ENCODE measurements at regions not wholly inside any gene's neighbourhood (a gene's known extent, or its start where the extent isn't known, plus 50 kb on each side); places are given as distances from the start of the nearest gene placed in this dataset.
"Not testable (repeated sequence)": the region's sequence is repeated elsewhere in the genome, so short reads cannot be mapped to it uniquely, and the experiment has no call there.

GRCh38 chrX:96551322-96551872 is 133.2 kb upstream of the DIAPH2 start:
- H3K4me3 ChIP-seq: no peak overlapping the region
- no peaks in the 10 kb centered on the region for H3K9me2 ChIP-seq (ENCODE audit: insufficient read depth)
- H3K4me2 ChIP-seq: no peak overlapping the region
- no peak overlapping the region for H2AFZ ChIP-seq
- no peak overlapping the region for H3K27ac ChIP-seq
- H3K27me3 ChIP-seq (ENCODE audit: insufficient read depth, low read depth): no peaks in the 10 kb centered on the region
- TF ChIP-seq EZH2 (IDR thresholded peaks at IDR 0.05; ENCODE audit: low read depth) (no peak), CTCF (conservative IDR thresholded peaks at IDR 0.05) (no peak)
- no peaks in the 10 kb centered on the region for H3K9me3 ChIP-seq (ENCODE audit: insufficient read depth, low read depth)
- BruUV-seq (replicated peaks): no TSS peak
- ChIA-PET CTCF (no interaction called here), POLR2A (ENCODE audit: unreplicated experiment) (no interaction called here)
- DNase-seq: no peak
- H3F3A ChIP-seq (ENCODE audit: insufficient read depth, low read depth): no peaks in the 10 kb centered on the region
- no peaks in the 10 kb centered on the region for H3K36me3 ChIP-seq (ENCODE audit: low read depth)
- intact Hi-C loops (cut with micrococcal nuclease; ENCODE audit: unreplicated experiment): no loop called here
- H3K79me2 ChIP-seq (ENCODE audit: low read depth): no peaks in the 10 kb centered on the region
- H4K20me1 ChIP-seq (ENCODE audit: insufficient read depth): no peaks in the 10 kb centered on the region
- H3K4me1 ChIP-seq (replicated peaks; ENCODE audit: insufficient read depth): no peaks in the 10 kb centered on the region

- ChIA-PET POLR2A (ENCODE audit: unreplicated experiment) (no interaction called here), CTCF (no interaction called here)
- Histone ChIP-seq H3F3A (ENCODE audit: insufficient read depth, low read depth) (no peaks in the 10 kb centered on the region), H3K9me2 (ENCODE audit: insufficient read depth) (no peaks in the 10 kb centered on the region), H3K79me2 (ENCODE audit: low read depth) (no peaks in the 10 kb centered on the region), H3K27me3 (ENCODE audit: insufficient read depth, low read depth) (no peaks in the 10 kb centered on the region), H2AFZ (no peak overlapping the region), H3K27ac (no peak overlapping the region), H3K4me1 (replicated peaks; ENCODE audit: insufficient read depth) (no peaks in the 10 kb centered on the region), H3K36me3 (ENCODE audit: low read depth) (no peaks in the 10 kb centered on the region), H3K9me3 (ENCODE audit: insufficient read depth, low read depth) (no peaks in the 10 kb centered on the region), H3K4me3 (no peak overlapping the region), H4K20me1 (ENCODE audit: insufficient read depth) (no peaks in the 10 kb centered on the region), H3K4me2 (no peak overlapping the region)
- no peak for TF ChIP-seq CTCF (conservative IDR thresholded peaks at IDR 0.05)
- no peak for TF ChIP-seq EZH2 (IDR thresholded peaks at IDR 0.05; ENCODE audit: low read depth)
- DNase-seq: no peak
- intact Hi-C loops (cut with micrococcal nuclease; ENCODE audit: unreplicated experiment): no loop called here
- no TSS peak for BruUV-seq (replicated peaks)
Measured at GRCh38 chrX:96556886-96557285, 127.8 kb upstream of the DIAPH2 start.

GRCh38 chrX:96561129-96561528 is 123.5 kb upstream of the DIAPH2 start:
- H3K27me3 ChIP-seq (ENCODE audit: insufficient read depth, low read depth); H3K4me2 ChIP-seq; H3F3A ChIP-seq (ENCODE audit: insufficient read depth, low read depth); H3K9me2 ChIP-seq (ENCODE audit: insufficient read depth); H3K79me2 ChIP-seq (ENCODE audit: low read depth); BruUV-seq (replicated peaks); H3K4me3 ChIP-seq; DNase-seq; H3K9me3 ChIP-seq (ENCODE audit: insufficient read depth, low read depth); H3K27ac ChIP-seq; POLR2A ChIA-PET (ENCODE audit: unreplicated experiment); H4K20me1 ChIP-seq (ENCODE audit: insufficient read depth); H2AFZ ChIP-seq; intact Hi-C loops (cut with micrococcal nuclease; ENCODE audit: unreplicated experiment); CTCF ChIA-PET; H3K4me1 ChIP-seq (replicated peaks; ENCODE audit: insufficient read depth); H3K36me3 ChIP-seq (ENCODE audit: low read depth): not testable (repeated sequence)

- Histone ChIP-seq H3K27me3 (ENCODE audit: insufficient read depth, low read depth) (no peaks in the 10 kb centered on the region), H3K4me2 (no peak overlapping the region), H3K9me2 (ENCODE audit: insufficient read depth) (no peaks in the 10 kb centered on the region), H3K4me3 (no peak overlapping the region), H2AFZ (no peak overlapping the region), H3K27ac (no peak overlapping the region), H3K9me3 (ENCODE audit: insufficient read depth, low read depth) (no peaks in the 10 kb centered on the region), H3K79me2 (ENCODE audit: low read depth) (no peaks in the 10 kb centered on the region), H3F3A (ENCODE audit: insufficient read depth, low read depth) (no peaks in the 10 kb centered on the region), H3K36me3 (ENCODE audit: low read depth) (no peaks in the 10 kb centered on the region), H3K4me1 (replicated peaks; ENCODE audit: insufficient read depth) (0 out of 2 replicates have a peak, but pooled peaks cover 6% of the 10 kb centered on the region), H4K20me1 (ENCODE audit: insufficient read depth) (no peaks in the 10 kb centered on the region)
- intact Hi-C loops (cut with micrococcal nuclease; ENCODE audit: unreplicated experiment): no loop called here
- no TSS peak for BruUV-seq (replicated peaks)
- no peak for TF ChIP-seq EZH2 (IDR thresholded peaks at IDR 0.05; ENCODE audit: low read depth)
- no peak for TF ChIP-seq CTCF (conservative IDR thresholded peaks at IDR 0.05)
- peak in 1 of 2 experiments; percentile 37 for DNase-seq
- ChIA-PET POLR2A (ENCODE audit: unreplicated experiment) (no interaction called here), CTCF (no interaction called here)
Measured at GRCh38 chrX:96563646-96564045, 121.0 kb upstream of the DIAPH2 start.

All from PC-9 (cell line).